GM18502 (cell line): ENCODE measurements at regions not wholly inside any gene's neighbourhood (a gene's known extent, or its start where the extent isn't known, plus 50 kb on each side); places are given as distances from the start of the nearest gene placed in this dataset.
"Not testable (repeated sequence)": the region's sequence is repeated elsewhere in the genome, so short reads cannot be mapped to it uniquely, and the experiment has no call there.

Source experiments
- ATAC-seq: cut with Tn5 transposase; IDR thresholded peaks from one replicate; pipeline ENCODE4 v1.9.1; 2021; ENCODE audit warnings: mild to moderate bottlenecking; ENCODE audit not compliant: unreplicated experiment, poor library complexity

GRCh38 chrX:87236830-87237440, 280.7 kb upstream of the KLHL4 start:
- ATAC-seq = no peak

- ATAC-seq = no peak
These were observed 252.1 kb upstream of the KLHL4 start for GRCh38 chrX:87265518-87265917.

- ATAC-seq = no peak
These were observed 245.1 kb upstream of the KLHL4 start for GRCh38 chrX:87272491-87272890.

- no peak for ATAC-seq
These were observed 217.9 kb upstream of the KLHL4 start for GRCh38 chrX:87299563-87300160.

- ATAC-seq = no peak
These were observed 206.8 kb upstream of the KLHL4 start for GRCh38 chrX:87310780-87311179.

- ATAC-seq = no peak
These were observed 190.3 kb upstream of the KLHL4 start for GRCh38 chrX:87327267-87327666.

- ATAC-seq = no peak
These were observed 180.3 kb upstream of the KLHL4 start for GRCh38 chrX:87337267-87337666.

DNA sequence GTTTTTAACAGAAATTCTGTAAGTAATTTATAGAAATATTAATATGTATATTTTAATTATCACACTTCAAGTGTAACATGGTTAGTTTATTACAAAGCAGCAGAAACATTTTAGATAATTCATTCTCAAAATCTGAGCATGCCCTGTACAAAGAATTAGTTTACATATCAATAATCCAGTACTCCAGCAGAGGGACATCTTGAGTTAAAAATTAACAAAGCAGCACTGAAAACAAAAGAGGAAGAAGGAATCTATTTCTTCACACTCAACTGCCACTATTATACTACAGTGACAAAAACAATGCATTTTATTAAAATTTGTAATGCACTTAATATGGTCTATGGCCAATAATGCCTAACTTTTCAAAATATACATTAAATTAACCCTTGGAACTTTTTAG, 179.1 kb upstream of the KLHL4 start:
- ATAC-seq = peak; percentile 69

- ATAC-seq = no peak
These were observed 146.7 kb upstream of the KLHL4 start for GRCh38 chrX:87370865-87371264.

DNA sequence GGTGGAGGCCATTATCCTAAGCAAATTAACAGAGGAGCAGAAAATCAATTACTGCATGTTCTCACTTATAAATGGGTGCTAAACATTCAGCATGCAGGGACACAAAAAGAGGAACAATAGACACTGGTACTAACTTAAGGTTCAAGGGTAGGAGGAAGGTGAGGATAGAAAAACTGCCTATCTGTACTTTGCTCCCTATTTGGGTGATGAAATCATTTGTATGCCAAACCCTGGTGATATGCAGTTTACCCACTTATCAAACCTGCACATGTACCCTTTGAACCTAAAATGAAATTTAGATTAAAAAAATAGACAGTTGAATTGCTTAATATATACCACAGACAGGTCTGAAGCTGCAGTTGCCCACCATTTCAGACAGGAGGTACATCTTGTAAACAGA, 143.3 kb upstream of the KLHL4 start:
- ATAC-seq = no peak

- no peak for ATAC-seq
These were observed 140.7 kb upstream of the KLHL4 start for GRCh38 chrX:87376896-87377295.

DNA sequence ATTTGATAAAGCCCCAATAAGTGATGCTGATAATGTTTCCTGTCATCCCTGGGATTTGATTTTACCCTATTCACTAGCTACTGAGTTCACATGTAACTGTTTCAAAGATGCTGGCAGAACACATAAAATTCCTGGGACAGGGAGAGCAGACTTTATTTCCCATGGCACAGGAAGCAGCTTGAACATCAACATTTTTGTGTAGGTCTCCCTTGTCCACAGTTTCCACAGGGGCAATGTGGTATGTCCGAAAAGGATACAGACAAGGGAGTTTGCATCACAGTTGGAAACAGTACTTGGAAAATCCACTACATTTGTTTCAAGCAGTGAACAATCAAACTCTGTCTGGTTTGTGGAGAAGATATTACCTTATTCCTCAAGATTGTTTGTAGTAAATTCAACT, 129.2 kb upstream of the KLHL4 start:
- ATAC-seq = no peak

DNA sequence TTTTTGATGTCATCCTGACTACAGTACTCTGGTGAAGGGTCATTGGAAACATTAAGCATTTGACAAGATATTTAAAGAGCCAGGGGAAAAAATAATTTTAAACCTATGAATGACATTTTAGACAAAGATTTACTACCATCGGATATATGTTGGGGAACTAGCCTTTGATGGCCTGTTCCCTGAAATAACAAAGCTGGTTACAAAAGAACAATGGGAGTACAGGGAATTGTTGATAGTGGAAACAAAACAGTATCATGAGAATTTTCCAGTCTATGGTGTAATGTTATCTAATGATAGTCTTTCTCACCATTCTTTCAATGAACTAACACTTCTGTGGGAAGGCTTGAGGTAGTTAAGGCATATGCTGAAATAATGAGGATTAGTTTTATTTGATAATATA, 125.9 kb upstream of the KLHL4 start:
- ATAC-seq = no peak

- no peak for ATAC-seq
These were observed 125.2 kb upstream of the KLHL4 start for GRCh38 chrX:87392369-87392768.

GRCh38 chrX:87397103-87397886, 120.3 kb upstream of the KLHL4 start:
- no peak for ATAC-seq

GRCh38 chrX:87402256-87402655, 115.3 kb upstream of the KLHL4 start:
- ATAC-seq = no peak

- no peak for ATAC-seq
These were observed 114.1 kb upstream of the KLHL4 start for GRCh38 chrX:87403551-87403950.

DNA sequence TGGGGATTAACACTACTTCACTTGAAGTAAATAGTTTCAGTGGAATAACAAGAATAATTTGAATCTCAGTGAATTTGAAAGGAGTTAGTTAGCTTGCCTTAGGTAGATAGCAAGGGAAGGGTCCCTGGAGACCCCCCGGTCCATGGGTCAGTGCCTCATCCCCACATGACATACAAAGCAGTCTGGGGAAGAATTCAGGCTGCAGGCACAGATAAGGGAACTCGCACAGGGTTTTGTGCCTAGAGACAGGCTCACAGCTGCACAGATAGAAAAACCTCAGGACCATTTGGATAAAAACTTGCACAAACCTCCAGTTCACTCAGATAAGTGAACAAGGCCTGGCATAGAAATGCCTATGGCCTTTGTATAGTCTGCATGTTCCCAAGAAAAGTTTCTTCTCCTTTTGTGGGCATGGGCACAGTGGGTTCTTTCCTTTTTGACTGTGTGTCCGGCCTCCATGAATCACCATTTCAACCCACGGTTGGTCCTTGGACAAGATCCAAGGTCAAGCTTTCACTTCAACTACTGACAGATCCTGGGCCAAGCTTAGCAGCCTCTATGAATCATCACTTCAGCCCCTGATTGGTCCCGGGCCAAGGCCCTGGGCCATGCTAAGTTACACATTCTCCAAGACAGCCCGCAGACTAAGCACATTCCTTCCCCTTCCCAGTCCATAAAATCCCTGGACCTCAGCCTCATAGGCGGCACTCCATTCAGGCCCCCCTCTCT, 108.3 kb upstream of the KLHL4 start:
- ATAC-seq = no peak

DNA sequence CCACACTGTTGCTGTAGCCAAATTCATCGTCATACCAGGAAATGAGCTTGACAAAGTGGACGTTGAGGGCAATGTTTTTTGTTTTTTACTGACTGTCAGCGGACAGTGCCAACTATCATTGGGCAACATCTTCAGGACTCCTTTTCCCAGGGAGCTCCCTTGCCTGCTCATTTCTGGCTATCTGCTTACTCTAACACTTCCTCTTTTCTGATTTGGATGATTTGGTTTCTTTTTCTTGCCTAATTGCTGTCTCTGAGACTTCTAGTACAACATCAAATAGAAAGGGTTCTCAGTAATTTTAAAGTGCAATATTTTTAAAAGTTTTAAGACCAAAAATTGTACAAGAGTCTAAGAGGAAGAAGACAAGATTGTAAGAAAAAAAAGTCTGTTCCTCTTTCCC, 92.0 kb upstream of the KLHL4 start:
- ATAC-seq = no peak

DNA sequence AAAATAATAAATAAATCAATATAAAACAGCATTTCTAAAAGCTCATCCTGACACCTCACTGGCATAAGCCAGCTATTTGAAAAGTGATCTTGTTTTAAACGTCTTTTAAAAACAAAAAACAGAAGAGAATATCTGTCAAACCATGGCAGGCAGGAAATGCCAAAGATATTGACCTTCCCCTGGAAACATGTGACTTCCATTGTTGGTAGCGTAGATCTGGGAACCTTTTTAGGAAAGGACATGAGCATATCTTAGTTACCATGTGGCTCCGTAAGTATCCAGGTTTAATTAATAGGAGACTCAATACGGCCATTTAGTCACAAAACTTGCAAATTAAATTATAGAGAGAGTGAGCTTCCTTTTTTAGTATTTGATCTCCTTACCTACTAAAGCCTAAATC, 83.0 kb upstream of the KLHL4 start:
- no peak for ATAC-seq

DNA sequence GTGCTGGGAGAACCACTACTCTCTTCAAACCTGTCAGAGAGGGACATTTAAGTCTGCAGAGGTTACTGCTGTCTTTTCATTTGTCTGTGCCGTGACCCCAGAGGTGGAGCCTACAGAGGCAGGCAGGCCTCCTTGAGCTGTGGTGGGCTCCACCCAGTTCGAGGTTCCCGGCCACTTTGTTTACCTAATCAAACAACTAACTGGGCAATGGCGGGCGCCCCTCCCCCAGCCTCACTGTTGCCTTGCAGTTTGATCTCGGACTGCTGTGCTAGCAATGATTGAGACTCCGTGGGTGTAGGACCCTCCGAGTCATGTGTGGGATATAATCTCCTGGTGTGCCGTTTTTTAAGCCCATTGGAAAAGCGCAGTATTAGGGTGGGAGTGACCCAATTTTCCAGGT, 69.0 kb upstream of the KLHL4 start:
- ATAC-seq = not testable (repeated sequence)
